IMR-90 (cell line): ENCODE measurements at regions not wholly inside any gene's neighbourhood (a gene's known extent, or its start where the extent isn't known, plus 50 kb on each side); places are given as distances from the start of the nearest gene placed in this dataset.
"Not testable (repeated sequence)": the region's sequence is repeated elsewhere in the genome, so short reads cannot be mapped to it uniquely, and the experiment has no call there.

ENCODE experiments used
- ATAC-seq: fragments of 200-7000 bp; cut with Tn5 transposase; 2 replicates; pipeline ENCODE4 v1.9.1; 2020; ENCODE audit warnings: low read depth, mild to moderate bottlenecking, moderate library complexity
- BruUV-seq: library from RNA; stranded (reverse); fragments of 400-500 nt; replicated peaks from 2 replicates; lab custom pipeline; 2021; lab: Mats Ljungman, UMichigan
- CTCF ChIA-PET: fragments of 300-600 bp; formaldehyde crosslinking; extraction: SDS; loops from one replicate; lab custom pipeline; 2021; ENCODE audit warnings: antibody characterized with exemption; lab: Yijun Ruan, JAX
- POLR2A ChIA-PET: fragments of 300-600 bp; sonication (Branson Sonifier 250); formaldehyde crosslinking; loops from one replicate; lab custom pipeline; 2022; ENCODE audit warnings: antibody characterized with exemption; ENCODE audit not compliant: unreplicated experiment; lab: Charles Lee
- DNase-seq: peaks from one replicate; pipeline ENCODE4 v3.0.0; 2013
- H2AFZ ChIP-seq: replicated peaks from 2 replicates; pipeline ENCODE3; 2013; ENCODE audit warnings: low read length, mild to moderate bottlenecking; ENCODE audit not compliant: poor library complexity
- H2AK5ac ChIP-seq: 2 replicates; pipeline ENCODE4 v1.6.1; 2013; ENCODE audit warnings: low read depth, low read length, inconsistent platforms
- H2AK9ac ChIP-seq: replicated peaks from 2 replicates; pipeline ENCODE3; 2013; ENCODE audit warnings: mild to moderate bottlenecking, low read depth, low read length, moderate library complexity; ENCODE audit not compliant: poor library complexity
- H2BK120ac ChIP-seq: 2 replicates; pipeline ENCODE4 v1.6.1; 2013; ENCODE audit warnings: low read depth, low read length, inconsistent platforms
- H2BK15ac ChIP-seq: 3 replicates; pipeline ENCODE4 v1.6.1; 2013; ENCODE audit warnings: low read depth, low read length, inconsistent platforms
- H2BK20ac ChIP-seq: 2 replicates; pipeline ENCODE4 v1.6.1; 2013; ENCODE audit warnings: low read depth, mild to moderate bottlenecking, inconsistent platforms, low read length, moderate library complexity
- H2BK5ac ChIP-seq: 2 replicates; pipeline ENCODE4 v1.6.1; 2013; ENCODE audit warnings: mild to moderate bottlenecking, low read depth, low read length, inconsistent platforms; ENCODE audit not compliant: poor library complexity, severe bottlenecking
- H3K14ac ChIP-seq: replicated peaks from 2 replicates; pipeline ENCODE4 v1.6.1; 2013; ENCODE audit warnings: low read depth, low read length, inconsistent platforms
- H3K18ac ChIP-seq: 2 replicates; pipeline ENCODE4 v1.6.1; 2013; ENCODE audit warnings: low read depth, low read length, control low read depth
- H3K23ac ChIP-seq: 2 replicates; pipeline ENCODE4 v1.6.1; 2013; ENCODE audit warnings: low read depth, low read length, inconsistent platforms
- H3K27ac ChIP-seq: 2 replicates; pipeline ENCODE4 v1.5.1; 2013; ENCODE audit warnings: mild to moderate bottlenecking, control low read depth, low read length; ENCODE audit not compliant: insufficient read depth
- H3K27me3 ChIP-seq: 2 replicates; pipeline ENCODE4 v1.6.1; 2013; ENCODE audit warnings: low read length; ENCODE audit not compliant: control insufficient read depth, insufficient read depth
- H3K36me3 ChIP-seq: 2 replicates; pipeline ENCODE4 v1.6.1; 2013; ENCODE audit warnings: low read length, mixed read lengths; ENCODE audit not compliant: control insufficient read depth, insufficient read depth
- H3K4ac ChIP-seq: 2 replicates; pipeline ENCODE4 v1.6.1; 2013; ENCODE audit warnings: low read depth, low read length, inconsistent platforms
- H3K4me1 ChIP-seq: 2 replicates; pipeline ENCODE4 v1.6.1; 2013; ENCODE audit warnings: low read length, mixed read lengths; ENCODE audit not compliant: control insufficient read depth, insufficient read depth
- H3K4me2 ChIP-seq: 2 replicates; pipeline ENCODE4 v1.6.1; 2013; ENCODE audit warnings: low read depth, mild to moderate bottlenecking, control low read depth, low read length, moderate library complexity
- H3K4me3 ChIP-seq: 2 replicates; pipeline ENCODE4 v1.5.1; 2013; ENCODE audit warnings: low read depth, mild to moderate bottlenecking, control low read depth, low read length, moderate library complexity; ENCODE audit not compliant: insufficient read depth
- H3K56ac ChIP-seq: 2 replicates; pipeline ENCODE4 v1.6.1; 2013; ENCODE audit warnings: low read length, inconsistent platforms; ENCODE audit not compliant: insufficient read depth; ENCODE audit errors: extremely low read depth
- H3K79me1 ChIP-seq, 2 experiments: 2 replicates each; pipeline ENCODE4 v1.6.1; 2013; ENCODE audit warnings: low read length in 2 of 2, inconsistent platforms in 1 of 2, low read depth in 1 of 2
- H3K9ac ChIP-seq: 2 replicates; pipeline ENCODE4 v1.6.1; 2013; ENCODE audit warnings: low read depth, low read length, control low read depth
- H3K9me1 ChIP-seq: 2 replicates; pipeline ENCODE4 v1.6.1; 2013; ENCODE audit warnings: low read length, inconsistent platforms; ENCODE audit not compliant: insufficient read depth
- H3K9me3 ChIP-seq: 2 replicates; pipeline ENCODE4 v1.6.1; 2013; ENCODE audit warnings: low read length; ENCODE audit not compliant: control insufficient read depth, insufficient read depth
- H4K20me1 ChIP-seq: 2 replicates; pipeline ENCODE4 v1.6.1; 2013; ENCODE audit warnings: low read length, inconsistent platforms; ENCODE audit not compliant: insufficient read depth
- H4K5ac ChIP-seq: 2 replicates; pipeline ENCODE4 v1.6.1; 2013; ENCODE audit warnings: mild to moderate bottlenecking, low read depth, low read length, control low read depth
- H4K8ac ChIP-seq, 2 experiments: 2 replicates each; pipeline ENCODE4 v1.6.1; 2013; ENCODE audit warnings: low read depth in 2 of 2, low read length in 2 of 2, control low read depth in 1 of 2, inconsistent platforms in 1 of 2
- H4K91ac ChIP-seq: 2 replicates; pipeline ENCODE4 v1.6.1; 2013; ENCODE audit warnings: low read depth, low read length, inconsistent platforms; ENCODE audit not compliant: insufficient read depth
- ELK1 ChIP-seq: fragments of 150-350 bp; IDR thresholded peaks from 2 replicates; pipeline ENCODE4 v1.6.1; 2016; ENCODE audit warnings: low read depth, mild to moderate bottlenecking, low read length, moderate library complexity, borderline replicate concordance
- WGBS, 2 experiments: methylation state at CpG; one replicate each; pipeline versions ENCODE4 v1.1.5 to v1.1.7; 2013; ENCODE audit warnings: missing lambda C conversion rate in 2 of 2; ENCODE audit not compliant: insufficient read length in 1 of 2; ENCODE audit errors: extremely low coverage in 2 of 2; 5-methylcytosine and 5-hydroxymethylcytosine counted together
- dilution Hi-C: fragments of 300-500 bp; cut with HindIII; formaldehyde crosslinking; loops from one replicate; pipeline ENCODE4 v1.14.3; 2018; ENCODE audit warnings: low sequenced_read_pairs; ENCODE audit not compliant: unreplicated experiment
- in situ Hi-C: fragments of 300-500 bp; cut with MboI; formaldehyde crosslinking; loops from 3 replicates; pipeline ENCODE4 v1.14.3; 2019; ENCODE audit warnings: low sequenced_read_pairs, inconsistent platforms, mixed read lengths
- intact Hi-C: fragments of 100-400 bp; cut with micrococcal nuclease; formaldehyde crosslinking; loops from 2 replicates; pipeline ENCODE4 v1.10.0; 2022

- no peak overlapping the region for H4K8ac ChIP-seq
- H3K4me1 ChIP-seq, result no peaks in the 10 kb centered on the region
- H2BK20ac ChIP-seq, result no peak overlapping the region
- intact Hi-C loops (no loop called here), dilution Hi-C loops (no loop called here), in situ Hi-C loops (no loop called here)
- no peak for DNase-seq
- no peak for ATAC-seq
- no peak overlapping the region for H3K56ac ChIP-seq
- no peak overlapping the region for H3K4me3 ChIP-seq
- H3K27me3 ChIP-seq, result no peaks in the 10 kb centered on the region; the same call in 1 of the 2 replicates
- no peak overlapping the region for H2AFZ ChIP-seq
- CTCF ChIA-PET, result no interaction called here
- H3K79me1 ChIP-seq, result no peaks in the 10 kb centered on the region
- no peak overlapping the region for H4K5ac ChIP-seq
- no peaks in the 10 kb centered on the region for H4K20me1 ChIP-seq
- H2AK9ac ChIP-seq, result no peak overlapping the region
- H3K9me3 ChIP-seq, result no peaks in the 10 kb centered on the region
- H2BK5ac ChIP-seq, result no peak overlapping the region
- no peak overlapping the region for H3K9ac ChIP-seq
- BruUV-seq, result no TSS peak
- no peak overlapping the region for H4K91ac ChIP-seq
- no peaks in the 10 kb centered on the region for H3K36me3 ChIP-seq
- H3K14ac ChIP-seq, result no peak overlapping the region
- no peak for TF ChIP-seq ELK1
- no peak overlapping the region for H3K27ac ChIP-seq
- H3K18ac ChIP-seq, result no peak overlapping the region
- H3K23ac ChIP-seq, result no peak overlapping the region
- H3K4ac ChIP-seq, result no peak overlapping the region
- no peak overlapping the region for H2BK15ac ChIP-seq
- H2BK120ac ChIP-seq, result no peak overlapping the region
- no peak overlapping the region for H3K4me2 ChIP-seq
- WGBS, 2 experiments, result no CpG with 5 or more reads among the region's 2 CpGs
- no peak overlapping the region for H2AK5ac ChIP-seq
- no peaks in the 10 kb centered on the region for H3K9me1 ChIP-seq
- POLR2A ChIA-PET, result no interaction called here
These were observed 164.4 kb downstream of the EVA1A start for GRCh38 chr2:75396314-75396713.

GRCh38 chr2:75394764-75395163 is 166.0 kb downstream of the EVA1A start:
- H3K4me2 ChIP-seq, dilution Hi-C loops, H2BK5ac ChIP-seq, CTCF ChIA-PET, ATAC-seq, H3K27ac ChIP-seq, H3K9me1 ChIP-seq, H3K14ac ChIP-seq, H3K4me1 ChIP-seq, H2AFZ ChIP-seq, H3K56ac ChIP-seq, H2AK5ac ChIP-seq, H4K5ac ChIP-seq, H3K9ac ChIP-seq, H4K20me1 ChIP-seq, H3K9me3 ChIP-seq, BruUV-seq, DNase-seq, in situ Hi-C loops, H3K4ac ChIP-seq, H2BK20ac ChIP-seq, H3K36me3 ChIP-seq, POLR2A ChIA-PET, H3K23ac ChIP-seq, H3K27me3 ChIP-seq, H3K18ac ChIP-seq, H3K4me3 ChIP-seq, H4K91ac ChIP-seq, H2AK9ac ChIP-seq, H2BK120ac ChIP-seq, intact Hi-C loops, H3K79me1 ChIP-seq, H4K8ac ChIP-seq, H2BK15ac ChIP-seq: not testable (repeated sequence)
- WGBS, 2 experiments, result 65% methylated on average over 2 of the region's 2 CpGs; no CpG with 5 or more reads in 1 of the 2 experiments
